Neuronal stem cell (in vitro differentiated cells): ENCODE measurements at regions not wholly inside any gene's neighbourhood (a gene's known extent, or its start where the extent isn't known, plus 50 kb on each side); places are given as distances from the start of the nearest gene placed in this dataset.

ENCODE experiments used
- DNase-seq: peaks from one replicate; pipeline ENCODE4 v3.0.0-alpha.2; 2013; ENCODE audit warnings: low spot score
- H2AFZ ChIP-seq: one replicate; pipeline ENCODE4 v1.6.1; 2013; ENCODE audit warnings: mild to moderate bottlenecking, low read length, inconsistent platforms
- H2AK5ac ChIP-seq: 2 replicates; pipeline ENCODE4 v1.6.1; 2013; ENCODE audit warnings: low read depth, mild to moderate bottlenecking, inconsistent platforms, low read length, moderate library complexity, mixed read lengths
- H2BK120ac ChIP-seq: 2 replicates; pipeline ENCODE4 v1.6.1; 2013; ENCODE audit warnings: low read depth, mild to moderate bottlenecking, inconsistent platforms, low read length, moderate library complexity, mixed read lengths
- H2BK12ac ChIP-seq: one replicate; pipeline ENCODE4 v1.6.1; 2013; ENCODE audit warnings: low read length, inconsistent platforms
- H2BK15ac ChIP-seq: 2 replicates; pipeline ENCODE4 v1.6.1; 2013; ENCODE audit warnings: mild to moderate bottlenecking, low read length, inconsistent platforms, mixed read lengths
- H2BK5ac ChIP-seq: one replicate; pipeline ENCODE4 v1.6.1; 2013; ENCODE audit warnings: inconsistent platforms, mild to moderate bottlenecking, low read length, moderate library complexity
- H3K14ac ChIP-seq: one replicate; pipeline ENCODE4 v1.6.1; 2013; ENCODE audit warnings: low read length, inconsistent platforms
- H3K18ac ChIP-seq: 2 replicates; pipeline ENCODE4 v1.6.1; 2013; ENCODE audit warnings: low read length, inconsistent platforms
- H3K23ac ChIP-seq: 2 replicates; pipeline ENCODE4 v1.6.1; 2013; ENCODE audit warnings: low read depth, mild to moderate bottlenecking, mixed read lengths, low read length, inconsistent platforms; ENCODE audit not compliant: poor library complexity
- H3K27ac ChIP-seq: replicated peaks from 3 replicates; pipeline ENCODE4 v1.5.1; 2013; ENCODE audit warnings: low read length, inconsistent platforms
- H3K27me3 ChIP-seq, 3 experiments: 2 replicates each; pipeline ENCODE4 v1.6.1; 2013; ENCODE audit warnings: low read length in 3 of 3, mild to moderate bottlenecking in 2 of 3, inconsistent platforms in 1 of 3, low read depth in 1 of 3, mixed read lengths in 1 of 3, moderate library complexity in 1 of 3; ENCODE audit not compliant: control insufficient read depth in 3 of 3, insufficient read depth in 3 of 3
- H3K36me3 ChIP-seq, 2 donors: replicated peaks in 1 of 2; 2 replicates each; pipeline ENCODE4 v1.6.1; 2013; ENCODE audit warnings: low read length in 2 of 2; ENCODE audit not compliant: control insufficient read depth in 2 of 2, insufficient read depth in 2 of 2
- H3K4ac ChIP-seq: 2 replicates; pipeline ENCODE4 v1.6.1; 2013; ENCODE audit warnings: inconsistent platforms, mild to moderate bottlenecking, low read length, moderate library complexity
- H3K4me1 ChIP-seq, 2 donors: 1 replicate in 1 of 2; 2 replicates in 1 of 2; pipeline ENCODE4 v1.6.1; 2013; ENCODE audit warnings: low read length in 2 of 2, low read depth in 1 of 2; ENCODE audit not compliant: control insufficient read depth in 2 of 2, insufficient read depth in 1 of 2
- H3K4me2 ChIP-seq: one replicate; pipeline ENCODE4 v1.6.1; 2013; ENCODE audit warnings: mild to moderate bottlenecking, low read length, inconsistent platforms; ENCODE audit not compliant: insufficient read depth, poor library complexity, severe bottlenecking
- H3K4me3 ChIP-seq, 2 donors: 2 replicates each; pipeline ENCODE4 v1.5.1; 2013; ENCODE audit warnings: low read length in 2 of 2, mild to moderate bottlenecking in 2 of 2, inconsistent platforms in 1 of 2, moderate library complexity in 1 of 2
- H3K79me1 ChIP-seq: one replicate; pipeline ENCODE4 v1.6.1; 2013; ENCODE audit warnings: low read depth, mild to moderate bottlenecking, inconsistent platforms, low read length, moderate library complexity
- H3K9ac ChIP-seq: one replicate; pipeline ENCODE4 v1.6.1; 2013; ENCODE audit warnings: mild to moderate bottlenecking, low read depth, low read length, inconsistent platforms; ENCODE audit not compliant: poor library complexity
- H3K9me3 ChIP-seq, 2 donors: replicated peaks in 1 of 2; 2 replicates each; pipeline versions ENCODE3 to v1.6.1; 2013; ENCODE audit warnings: low read length in 2 of 2, mild to moderate bottlenecking in 2 of 2, inconsistent platforms in 1 of 2, low read depth in 1 of 2, mixed read lengths in 1 of 2, moderate library complexity in 1 of 2; ENCODE audit not compliant: control insufficient read depth in 2 of 2, insufficient read depth in 1 of 2
- H4K8ac ChIP-seq: one replicate; pipeline ENCODE4 v1.6.1; 2013; ENCODE audit warnings: low read depth, mild to moderate bottlenecking, inconsistent platforms, low read length, moderate library complexity
- H4K91ac ChIP-seq: one replicate; pipeline ENCODE4 v1.6.1; 2013; ENCODE audit warnings: low read length, low read depth, mild to moderate bottlenecking, inconsistent platforms; ENCODE audit not compliant: poor library complexity
- WGBS, 2 donors: extraction: QIAGEN DNeasy Blood & Tissue Kit; methylation state at CpG; one replicate each; pipeline ENCODE4 v1.1.7; 2013; ENCODE audit warnings: missing lambda C conversion rate in 2 of 2, mixed read lengths in 1 of 2; ENCODE audit not compliant: insufficient read length in 2 of 2, insufficient replicate concordance in 1 of 2; ENCODE audit errors: extremely low coverage in 2 of 2; 5-methylcytosine and 5-hydroxymethylcytosine counted together

- Histone ChIP-seq H3K23ac (no peak overlapping the region), H2BK15ac (no peak overlapping the region), H3K36me3 (no peaks in the 10 kb centered on the region), H3K4me3 (no peak overlapping the region), H3K14ac (no peak overlapping the region), H3K18ac (no peak overlapping the region), H3K4me2 (no peak overlapping the region), H2AFZ (no peak overlapping the region), H3K79me1 (no peaks in the 10 kb centered on the region), H2BK12ac (no peak overlapping the region), H3K4me1 (no peaks in the 10 kb centered on the region), H3K9ac (no peak overlapping the region), H2BK120ac (no peak overlapping the region), H3K4ac (no peak overlapping the region), H4K91ac (no peak overlapping the region), H2BK5ac (no peak overlapping the region), H2AK5ac (no peak overlapping the region), H3K27me3 (peaks cover 0 to 13% (median 0%) of the 10 kb centered on the region in 3 experiments), H4K8ac (no peak overlapping the region), H3K27ac (no peak overlapping the region), H3K9me3 (no peaks in the 10 kb centered on the region)
- no peak for DNase-seq
- no CpG with 5 or more reads among the region's 5 CpGs for WGBS, 2 donors
These were observed 203.3 kb upstream of the ZIC3 start for GRCh38 chrX:137362583-137362982.

DNA sequence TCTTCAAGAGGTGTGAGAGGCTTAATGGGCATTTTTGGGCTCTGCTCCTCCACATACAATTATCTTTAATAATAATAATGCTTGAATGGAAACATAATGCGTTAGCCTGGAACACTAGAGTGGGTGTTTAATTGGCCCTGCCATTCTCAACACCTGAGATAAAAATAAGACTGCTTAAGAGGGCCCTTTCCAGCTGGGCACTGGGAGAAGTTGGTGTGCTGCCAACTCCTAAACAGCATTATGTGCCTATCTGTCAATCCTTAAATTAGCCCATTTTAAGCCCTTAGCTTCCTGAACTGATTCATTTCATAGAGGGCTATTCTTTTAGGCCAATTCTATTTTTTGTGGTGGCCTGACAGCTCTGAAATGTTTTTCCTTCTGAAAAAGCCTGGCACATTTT lies 211.1 kb upstream of the ZIC3 start:
- Histone ChIP-seq H2BK5ac (no peak overlapping the region), H3K9ac (no peak overlapping the region), H3K4me2 (no peak overlapping the region), H2BK12ac (no peak overlapping the region), H3K14ac (no peak overlapping the region), H3K79me1 (no peaks in the 10 kb centered on the region), H3K23ac (no peak overlapping the region), H3K9me3 (no peaks in the 10 kb centered on the region), H4K91ac (no peak overlapping the region), H2AK5ac (no peak overlapping the region), H2BK15ac (no peak overlapping the region), H3K18ac (no peak overlapping the region), H3K4me1 (no peaks in the 10 kb centered on the region), H3K4ac (no peak overlapping the region), H2BK120ac (no peak overlapping the region), H3K4me3 (no peak overlapping the region), H3K27me3 (no peaks in the 10 kb centered on the region), H2AFZ (no peak overlapping the region), H3K36me3 (no peaks in the 10 kb centered on the region), H4K8ac (no peak overlapping the region), H3K27ac (no peak overlapping the region)
- DNase-seq, result no peak
- no CpG with 5 or more reads among the region's 1 CpG for WGBS, 2 donors

GRCh38 chrX:137353404-137353803 lies 212.5 kb upstream of the ZIC3 start:
- H2AFZ ChIP-seq, result no peak overlapping the region
- H2BK15ac ChIP-seq, result no peak overlapping the region
- H3K27ac ChIP-seq, result no peak overlapping the region
- no peak for DNase-seq
- no peak overlapping the region for H3K9ac ChIP-seq
- no peak overlapping the region for H3K4me2 ChIP-seq
- no peak overlapping the region for H3K4me3 ChIP-seq
- H3K4ac ChIP-seq, result no peak overlapping the region
- no peak overlapping the region for H3K14ac ChIP-seq
- no peak overlapping the region for H2BK12ac ChIP-seq
- H2AK5ac ChIP-seq, result no peak overlapping the region
- WGBS, 2 donors, result no CpG with 5 or more reads among the region's 1 CpG
- H4K91ac ChIP-seq, result no peak overlapping the region
- no peaks in the 10 kb centered on the region for H3K9me3 ChIP-seq
- H3K4me1 ChIP-seq, result no peaks in the 10 kb centered on the region
- no peak overlapping the region for H2BK5ac ChIP-seq
- H3K79me1 ChIP-seq, result no peaks in the 10 kb centered on the region
- H3K23ac ChIP-seq, result no peak overlapping the region
- H4K8ac ChIP-seq, result no peak overlapping the region
- no peak overlapping the region for H2BK120ac ChIP-seq
- no peaks in the 10 kb centered on the region for H3K36me3 ChIP-seq
- no peaks in the 10 kb centered on the region for H3K27me3 ChIP-seq
- no peak overlapping the region for H3K18ac ChIP-seq

DNA sequence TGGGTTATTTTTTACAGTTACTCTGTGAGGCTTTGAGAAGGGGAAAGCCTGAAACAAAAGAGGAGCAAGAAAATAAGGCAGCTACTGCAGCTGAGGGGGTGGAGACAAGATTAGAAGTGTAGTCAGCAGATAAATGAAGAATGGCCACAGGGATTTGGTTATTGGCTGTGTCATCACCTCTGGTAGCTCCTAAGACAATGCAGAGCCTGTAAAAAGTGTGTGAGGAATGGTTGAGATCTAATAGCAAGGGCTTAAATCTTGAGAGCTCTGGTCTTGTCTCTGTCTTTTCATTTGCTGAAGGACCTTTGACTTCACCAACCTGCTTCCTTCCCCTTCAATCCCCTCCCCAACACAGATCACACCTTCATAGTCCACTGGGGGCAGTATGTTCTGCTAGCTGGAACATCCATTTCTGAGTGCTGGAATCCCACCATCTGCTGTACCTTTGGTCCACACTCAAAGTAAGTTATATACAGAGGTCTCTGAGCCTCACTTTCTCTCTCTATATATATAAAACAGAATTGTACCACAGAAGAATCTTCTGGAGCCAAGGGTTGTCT lies 213.7 kb upstream of the ZIC3 start:
- Histone ChIP-seq H3K4me2 (no peak overlapping the region), H3K9me3 (no peaks in the 10 kb centered on the region), H2BK120ac (no peak overlapping the region), H4K91ac (no peak overlapping the region), H3K14ac (no peak overlapping the region), H2BK12ac (no peak overlapping the region), H3K27me3 (no peaks in the 10 kb centered on the region), H3K9ac (no peak overlapping the region), H3K23ac (no peak overlapping the region), H3K4me3 (no peak overlapping the region), H2BK15ac (no peak overlapping the region), H3K4ac (no peak overlapping the region), H2BK5ac (no peak overlapping the region), H3K79me1 (no peaks in the 10 kb centered on the region), H3K27ac (no peak overlapping the region), H3K4me1 (no peaks in the 10 kb centered on the region), H4K8ac (no peak overlapping the region), H3K18ac (no peak overlapping the region), H2AK5ac (no peak overlapping the region), H2AFZ (no peak overlapping the region), H3K36me3 (no peaks in the 10 kb centered on the region)
- DNase-seq, result no peak
